ENCODE measurements at regions not wholly inside any gene's neighbourhood (a gene's known extent, or its start where the extent isn't known, plus 50 kb on each side); places are given as distances from the start of the nearest gene placed in this dataset.

GRCh38 chr13:99854366-99854765 is 117.2 kb downstream of the ZIC5 start:
- TF ChIP-seq EZH2 (IDR thresholded peaks at IDR 0.05), result no peak
- no peak for TF ChIP-seq POLR2AphosphoS5 (IDR thresholded peaks at IDR 0.05; ENCODE audit: borderline replicate concordance, low read depth, low read length)
- TF ChIP-seq FOXP2 (optimal IDR thresholded peaks at IDR 0.05; ENCODE audit: control extremely low read depth, extremely low read length, insufficient read depth), result no peak

All from SK-N-MC (cell line).